NCI-H1105 (cell line): ENCODE measurements at regions not wholly inside any gene's neighbourhood (a gene's known extent, or its start where the extent isn't known, plus 50 kb on each side); places are given as distances from the start of the nearest gene placed in this dataset.
"Not testable (repeated sequence)": the region's sequence is repeated elsewhere in the genome, so short reads cannot be mapped to it uniquely, and the experiment has no call there.

Source experiments
- DNase-seq: peaks from one replicate; lab custom pipeline; 2025; lab: John Stamatoyannopoulos, UW

- DNase-seq = no peak
Observed at GRCh38 chr18:51248685-51249084, 51.2 kb upstream of the MEX3C start.

GRCh38 chr18:51250006-51250405 is 52.5 kb upstream of the MEX3C start:
- DNase-seq = no peak

- no peak for DNase-seq
Observed at GRCh38 chr18:51250458-51251024, 53.1 kb upstream of the MEX3C start.

GRCh38 chr18:51251625-51252024 is 54.1 kb upstream of the MEX3C start:
- DNase-seq = no peak

- no peak for DNase-seq
Observed at GRCh38 chr18:51253476-51253875, 56.0 kb upstream of the MEX3C start.

GRCh38 chr18:51255693-51256092 is 58.2 kb upstream of the MEX3C start:
- DNase-seq = no peak

- no peak for DNase-seq
Observed at GRCh38 chr18:51257150-51257549, 59.7 kb upstream of the MEX3C start.

GRCh38 chr18:51260118-51260517 is 62.6 kb upstream of the MEX3C start:
- DNase-seq = no peak

- DNase-seq = not testable (repeated sequence)
Observed at GRCh38 chr18:51266077-51266476, 68.6 kb upstream of the MEX3C start.

GRCh38 chr18:51266773-51267172 is 69.3 kb upstream of the MEX3C start:
- DNase-seq = no peak

GRCh38 chr18:51273437-51273836 is 76.0 kb upstream of the MEX3C start:
- DNase-seq = no peak

GRCh38 chr18:51275712-51276476 is 78.4 kb upstream of the MEX3C start:
- no peak for DNase-seq

GRCh38 chr18:51278045-51278649 is 80.7 kb upstream of the MEX3C start:
- DNase-seq = peak; percentile 35

GRCh38 chr18:51279367-51279984 is 82.0 kb upstream of the MEX3C start:
- no peak for DNase-seq

- no peak for DNase-seq
Observed at GRCh38 chr18:51287818-51288508, 90.5 kb upstream of the MEX3C start.

- no peak for DNase-seq
Observed at GRCh38 chr18:51288582-51288981, 91.1 kb upstream of the MEX3C start.

GRCh38 chr18:51290860-51291259 is 93.4 kb upstream of the MEX3C start:
- DNase-seq = no peak

GRCh38 chr18:51300912-51301311 is 103.4 kb upstream of the MEX3C start:
- no peak for DNase-seq

GRCh38 chr18:51301376-51301775 is 103.9 kb upstream of the MEX3C start:
- no peak for DNase-seq

- DNase-seq = no peak
Observed at GRCh38 chr18:51316677-51317076, 119.2 kb upstream of the MEX3C start.

GRCh38 chr18:51321696-51322095 is 124.2 kb upstream of the MEX3C start:
- DNase-seq = no peak

- no peak for DNase-seq
Observed at GRCh38 chr18:51323961-51324360, 126.5 kb upstream of the MEX3C start.
